ENCODE measurements at regions not wholly inside any gene's neighbourhood (a gene's known extent, or its start where the extent isn't known, plus 50 kb on each side); places are given as distances from the start of the nearest gene placed in this dataset.
A peak's percentile ranks its signal among the peaks of the same experiment; 100 is the strongest.
"Not testable (repeated sequence)": the region's sequence is repeated elsewhere in the genome, so short reads cannot be mapped to it uniquely, and the experiment has no call there.

GRCh38 chr7:121623130-121623872 lies 227.2 kb upstream of the FAM3C start:
- H3K4me3 ChIP-seq (ENCODE audit: low read depth, low read length): no peak overlapping the region

- no peak overlapping the region for H3K4me3 ChIP-seq (ENCODE audit: low read depth, low read length)
Measured at GRCh38 chr7:121621937-121622336, 225.8 kb upstream of the FAM3C start.

DNA sequence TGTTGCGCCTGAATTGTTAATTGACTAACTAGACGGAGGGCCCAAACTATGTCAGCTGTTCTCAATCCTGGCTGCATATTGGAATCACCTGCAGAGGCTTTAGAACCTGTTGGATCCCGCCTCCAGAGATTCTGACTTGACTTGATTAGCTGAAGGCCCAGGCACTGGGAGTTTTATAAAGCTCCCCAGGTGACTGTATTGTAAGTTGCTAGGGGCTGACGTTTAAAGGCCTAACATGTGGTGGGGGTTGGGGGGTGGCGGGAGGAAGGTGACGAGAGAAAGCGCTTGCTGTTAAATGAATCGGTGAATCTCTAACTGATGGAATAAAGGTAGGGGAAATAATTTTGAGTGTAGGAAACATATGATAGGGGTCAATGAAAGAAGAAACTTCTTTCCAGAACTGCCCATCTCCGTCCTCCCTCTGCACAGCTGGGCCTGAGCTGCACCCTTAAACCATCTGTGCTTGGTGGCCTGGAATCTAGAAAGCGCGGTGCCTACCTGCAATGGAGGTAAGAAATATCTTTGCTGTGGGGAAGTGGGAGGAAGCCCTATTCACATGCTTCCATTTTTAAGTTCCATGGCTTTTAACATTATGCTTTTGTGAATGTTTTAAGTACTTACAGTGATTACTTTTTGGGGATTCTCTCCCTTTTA lies 225.0 kb upstream of the FAM3C start:
- peak overlapping the region; percentile 2 for H3K4me3 ChIP-seq (ENCODE audit: low read depth, low read length)

GRCh38 chr7:121620206-121620605 lies 224.1 kb upstream of the FAM3C start:
- H3K4me3 ChIP-seq (ENCODE audit: low read depth, low read length): no peak overlapping the region

DNA sequence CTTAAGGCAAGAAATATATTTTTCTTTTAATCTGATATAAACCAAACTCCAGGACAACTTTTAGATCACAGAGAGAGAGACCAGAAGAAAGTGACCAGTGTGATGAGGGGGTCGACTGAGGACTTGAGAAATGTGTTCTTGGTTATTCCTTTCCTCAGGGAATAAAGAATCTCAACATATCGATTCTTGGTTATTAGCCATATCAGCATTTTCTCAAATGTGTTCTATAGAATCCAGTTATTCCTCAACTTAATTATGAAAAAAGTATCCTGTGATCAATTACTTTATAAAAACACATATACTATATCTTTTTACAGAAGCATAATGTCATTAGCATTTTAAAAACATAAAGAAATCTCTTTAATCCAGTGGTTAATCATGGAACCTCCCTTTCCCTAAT lies 222.1 kb upstream of the FAM3C start:
- no peak overlapping the region for H3K4me3 ChIP-seq (ENCODE audit: low read depth, low read length)

DNA sequence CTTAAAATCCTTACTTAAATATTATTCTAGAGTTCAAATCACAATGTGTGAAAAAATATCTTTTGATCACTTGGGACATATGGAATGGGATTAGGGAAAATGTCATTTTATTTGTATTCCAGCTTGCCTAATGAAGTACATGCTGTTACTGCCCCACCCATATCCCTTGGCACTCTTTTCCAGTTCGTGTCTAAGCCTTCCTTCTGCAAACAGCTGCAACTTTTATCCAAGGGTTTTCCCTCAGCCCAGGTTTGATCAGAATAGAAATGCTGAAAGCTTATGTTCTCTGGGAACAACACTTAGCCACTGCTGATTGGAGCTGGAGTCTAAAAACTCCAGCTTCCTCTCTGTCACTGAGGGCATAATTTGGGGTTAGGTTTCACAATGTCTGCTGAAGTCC lies 214.1 kb upstream of the FAM3C start:
- no peak overlapping the region for H3K4me3 ChIP-seq (ENCODE audit: low read depth, low read length)

- H3K4me3 ChIP-seq (ENCODE audit: low read depth, low read length): no peak overlapping the region
Measured at GRCh38 chr7:121609208-121609607, 213.1 kb upstream of the FAM3C start.

DNA sequence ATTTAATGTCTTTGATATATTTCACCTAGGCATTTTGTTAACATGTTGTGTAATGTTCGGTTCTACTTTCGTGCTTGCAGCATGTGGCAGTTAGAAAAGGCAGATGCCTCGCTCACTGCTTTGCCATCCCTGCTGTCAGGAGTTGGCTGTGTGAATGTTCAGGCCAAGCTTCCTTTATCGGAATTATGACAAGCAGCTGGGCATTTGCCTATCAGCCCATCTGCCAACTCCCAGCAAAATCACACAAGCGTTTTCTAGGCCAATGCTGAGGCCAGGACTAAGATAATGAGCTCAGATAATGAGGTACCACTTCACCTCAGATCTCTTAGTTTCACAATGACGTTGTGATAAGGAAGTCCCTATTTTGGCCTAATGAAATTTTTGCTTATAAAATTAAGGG lies 212.7 kb upstream of the FAM3C start:
- H3K4me3 ChIP-seq (ENCODE audit: low read depth, low read length): no peak overlapping the region

DNA sequence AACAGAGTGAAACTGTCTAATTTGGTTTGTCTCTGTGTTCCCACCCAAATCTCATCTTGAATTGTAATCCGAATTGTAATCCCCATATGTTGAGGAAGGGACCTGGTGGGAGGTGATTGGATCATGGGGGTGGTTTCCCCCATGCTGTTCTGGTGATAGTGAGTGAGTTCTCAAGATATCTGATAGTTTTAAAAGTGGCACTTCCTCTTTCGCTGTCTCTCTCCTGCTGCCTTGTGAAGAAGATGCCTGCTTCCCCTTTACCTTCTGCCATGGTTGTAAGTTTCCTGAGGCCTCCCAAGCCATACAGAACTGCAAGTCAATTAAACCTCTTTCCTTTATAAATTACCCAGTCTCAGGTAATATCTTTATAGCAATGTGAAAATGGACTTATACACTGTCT lies 212.1 kb upstream of the FAM3C start:
- not testable (repeated sequence) for H3K4me3 ChIP-seq (ENCODE audit: low read depth, low read length)

DNA sequence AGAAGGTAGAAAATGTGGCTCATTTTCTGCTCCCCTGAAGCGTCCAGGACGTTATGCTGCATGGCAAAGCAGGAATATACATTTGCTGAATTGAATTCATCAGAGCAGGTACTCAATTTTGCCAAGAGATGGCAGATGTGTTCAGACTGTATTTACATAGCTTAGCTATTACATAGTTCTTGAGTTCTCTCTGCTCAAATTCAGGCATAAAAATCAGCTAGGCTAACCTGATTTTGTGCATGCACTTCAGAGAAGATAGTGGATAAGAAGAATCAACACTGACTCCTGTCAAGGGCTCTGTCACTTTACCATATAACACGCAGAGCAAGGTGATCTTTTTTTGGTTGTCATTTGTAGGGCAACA lies 209.2 kb upstream of the FAM3C start:
- no peak overlapping the region for H3K4me3 ChIP-seq (ENCODE audit: low read depth, low read length)

DNA sequence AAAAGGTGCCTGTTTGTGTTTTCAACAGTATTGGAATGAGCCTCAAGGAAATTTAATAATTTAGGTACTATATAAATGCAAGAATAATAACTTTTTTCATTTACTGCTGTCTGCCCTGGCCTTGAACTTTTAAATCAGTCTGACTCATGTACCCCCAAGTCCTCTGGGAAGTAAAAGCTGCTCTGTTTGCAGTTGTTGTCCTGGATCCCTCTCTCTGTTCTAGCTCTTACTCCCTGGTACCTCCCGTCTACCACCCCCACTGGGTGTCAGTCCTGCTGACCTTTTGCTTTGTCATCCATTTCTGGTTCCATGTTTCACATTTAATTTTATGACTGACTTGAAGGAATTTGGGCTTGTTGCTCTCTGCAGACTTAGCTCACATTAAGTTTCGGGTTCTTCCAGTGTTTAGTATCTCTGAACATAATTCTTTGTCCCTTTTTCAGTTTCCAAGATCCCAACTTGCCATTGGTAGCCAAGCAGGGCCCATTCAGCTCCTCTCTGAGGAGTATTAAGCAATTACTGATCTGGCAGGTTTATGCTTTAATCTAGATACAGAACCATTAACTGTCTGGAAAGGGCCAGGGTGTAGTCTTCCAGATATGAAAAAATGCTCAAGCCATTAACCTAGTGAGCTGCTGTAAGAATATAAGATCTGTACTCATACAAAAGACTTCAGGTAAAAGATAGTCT lies 208.7 kb upstream of the FAM3C start:
- H3K4me3 ChIP-seq (ENCODE audit: low read depth, low read length): no peak overlapping the region

GRCh38 chr7:121603886-121604285 lies 207.8 kb upstream of the FAM3C start:
- no peak overlapping the region for H3K4me3 ChIP-seq (ENCODE audit: low read depth, low read length)

GRCh38 chr7:121599887-121600286 lies 203.8 kb upstream of the FAM3C start:
- no peak overlapping the region for H3K4me3 ChIP-seq (ENCODE audit: low read depth, low read length)

DNA sequence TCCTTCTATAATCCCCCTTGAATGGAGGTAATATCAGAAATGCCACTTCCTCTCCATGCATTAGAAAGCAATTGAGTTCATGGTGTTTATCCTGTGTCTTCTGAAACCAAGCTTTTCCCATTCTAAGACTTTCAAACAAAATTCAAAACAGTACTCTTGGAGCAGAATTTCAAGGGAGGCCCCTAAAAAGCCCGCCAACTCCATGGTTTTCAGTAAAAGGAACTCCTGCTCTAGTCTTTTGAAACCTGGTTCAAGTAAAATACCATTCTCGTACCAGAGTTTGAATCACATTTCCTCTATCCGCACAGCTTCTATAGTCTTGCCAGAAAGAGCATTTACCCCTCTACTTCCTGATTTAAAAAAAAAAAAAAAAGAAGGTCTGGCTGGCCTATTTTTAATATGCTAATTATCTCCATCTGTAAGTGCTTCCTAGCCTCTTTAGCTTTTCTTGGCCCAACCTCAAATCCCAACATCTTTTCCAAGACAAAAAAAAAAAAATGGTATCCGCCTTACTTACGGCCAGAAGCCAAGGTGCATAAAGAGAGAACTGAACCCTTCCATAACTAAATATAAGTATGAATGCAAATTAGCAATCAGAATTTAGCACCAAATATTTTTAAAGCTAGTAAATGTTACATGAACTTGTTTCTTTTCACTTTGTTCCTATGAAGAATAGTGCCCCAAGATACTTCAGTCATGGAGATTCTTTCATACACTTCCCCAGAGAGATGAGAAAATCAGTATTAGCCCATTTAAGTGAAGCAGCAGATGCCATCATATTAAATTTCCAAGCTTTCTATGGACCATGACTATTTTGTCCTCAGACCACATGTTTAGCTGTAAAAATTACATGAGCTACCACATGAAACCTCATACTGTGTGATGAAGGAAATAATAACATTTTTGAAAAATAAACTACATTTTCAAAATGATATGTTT lies 199.9 kb upstream of the FAM3C start:
- H3K4me3 ChIP-seq (ENCODE audit: low read depth, low read length): no peak overlapping the region

DNA sequence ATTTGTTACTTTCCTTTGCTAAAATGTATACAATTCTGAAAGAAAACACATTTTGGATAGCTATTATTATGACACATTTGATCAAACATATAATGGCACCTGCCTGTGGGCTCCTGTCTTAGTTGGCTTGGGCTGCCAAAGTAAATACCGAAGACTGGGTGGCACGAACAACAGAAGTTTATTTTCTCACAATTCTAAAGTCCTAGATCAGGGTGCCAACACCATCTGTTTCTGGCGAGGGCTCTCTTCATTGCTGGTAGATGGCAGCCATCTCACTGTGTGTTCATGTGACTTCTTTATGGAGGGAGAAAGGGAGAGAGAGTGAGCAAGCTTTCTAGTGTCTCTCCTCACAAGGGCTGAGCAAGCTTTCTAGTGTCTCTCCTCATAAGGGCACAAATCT lies 195.8 kb upstream of the FAM3C start:
- no peak overlapping the region for H3K4me3 ChIP-seq (ENCODE audit: low read depth, low read length)

DNA sequence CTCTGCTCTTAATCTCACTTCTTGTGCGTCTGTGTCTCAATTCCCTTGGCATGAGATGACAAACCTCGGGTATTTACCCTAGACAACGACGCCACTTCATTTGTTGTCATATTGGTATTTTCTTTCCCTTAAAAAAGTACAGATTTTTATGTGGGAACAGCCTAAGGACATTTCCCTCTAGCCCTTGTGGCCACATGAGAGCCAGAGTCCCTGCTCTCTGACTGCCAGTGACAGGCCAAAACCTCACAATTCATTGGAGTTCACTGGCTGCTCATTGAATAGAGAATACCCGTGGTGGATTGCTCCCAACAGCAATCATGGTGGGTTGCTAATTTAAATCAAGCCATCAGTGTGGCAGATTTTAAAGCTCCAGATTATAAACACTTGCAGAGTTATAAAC lies 191.3 kb upstream of the FAM3C start:
- no peak overlapping the region for H3K4me3 ChIP-seq (ENCODE audit: low read depth, low read length)

DNA sequence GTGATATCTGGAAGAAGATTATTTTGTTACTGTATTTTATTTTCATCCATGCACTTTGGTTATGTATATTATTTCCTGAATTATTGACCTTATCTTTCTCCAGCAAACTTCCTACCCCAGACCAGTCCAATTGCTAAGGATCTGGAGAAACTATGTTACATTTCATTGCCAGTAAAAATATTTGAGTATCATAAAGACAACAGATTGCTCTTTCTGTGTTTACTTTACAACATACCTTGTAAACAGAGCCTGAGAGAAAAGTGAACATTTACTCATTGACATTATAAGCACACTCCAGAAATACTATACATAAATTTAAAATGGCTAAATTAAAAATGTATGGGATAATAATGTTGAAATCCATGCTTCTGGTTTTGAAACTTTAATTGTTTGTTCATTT lies 186.2 kb upstream of the FAM3C start:
- no peak overlapping the region for H3K4me3 ChIP-seq (ENCODE audit: low read depth, low read length)

- H3K4me3 ChIP-seq (ENCODE audit: low read depth, low read length): no peak overlapping the region
Measured at GRCh38 chr7:121579639-121580038, 183.5 kb upstream of the FAM3C start.

DNA sequence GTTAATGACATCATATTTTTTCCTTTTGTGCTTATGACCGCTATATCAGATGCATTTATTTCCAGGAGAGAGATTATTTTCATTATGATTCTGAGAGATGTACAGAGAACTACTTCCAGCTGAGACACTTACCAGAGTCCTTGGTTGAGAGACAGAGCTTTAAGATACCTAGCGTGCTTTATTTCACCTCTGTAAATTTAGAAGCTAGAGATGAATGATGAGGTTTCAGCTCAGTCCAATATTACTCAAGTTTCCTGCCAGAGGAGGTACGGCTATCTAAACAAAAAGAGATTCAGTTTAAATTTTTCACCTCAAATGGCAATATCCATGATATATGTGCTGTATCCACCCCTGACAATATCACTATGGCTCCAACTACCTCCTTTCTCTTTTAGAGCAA lies 182.6 kb upstream of the FAM3C start:
- no peak overlapping the region for H3K4me3 ChIP-seq (ENCODE audit: low read depth, low read length)

DNA sequence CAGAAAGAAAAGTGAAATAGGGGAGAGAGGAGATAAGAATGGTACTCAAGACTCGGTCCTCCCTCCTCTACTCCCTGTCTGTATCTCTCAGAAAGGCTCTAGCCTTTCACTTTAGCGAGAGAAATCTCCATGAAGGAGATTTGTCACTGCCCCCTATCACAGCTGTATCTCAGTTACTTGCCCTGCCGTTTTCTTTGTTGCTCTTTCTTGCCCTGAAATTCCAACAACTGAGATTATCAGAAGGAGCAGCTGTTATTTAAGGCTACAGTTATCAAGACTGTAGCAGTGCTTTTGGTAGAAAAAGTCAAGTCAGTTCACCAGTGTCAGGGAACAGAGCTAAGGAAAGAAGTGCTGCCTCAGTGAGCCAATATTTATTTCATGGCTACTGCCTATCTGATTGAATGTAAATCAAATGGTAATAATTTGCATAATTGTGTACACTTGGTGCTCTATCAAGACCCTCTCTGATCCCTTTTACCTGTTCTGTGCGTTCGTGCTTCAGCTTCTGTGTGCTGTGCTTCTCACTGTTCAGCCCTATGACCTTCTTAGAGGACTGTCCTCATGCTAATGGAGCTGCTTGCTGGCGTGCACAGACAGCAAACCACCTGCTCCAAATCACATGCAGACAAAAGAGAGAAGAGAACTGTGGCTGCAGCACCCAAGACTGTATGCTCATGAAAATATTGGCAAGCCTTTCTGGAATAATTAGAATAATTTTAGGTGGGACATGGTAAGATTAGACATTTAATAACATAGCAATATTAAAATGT lies 180.2 kb upstream of the FAM3C start:
- H3K4me3 ChIP-seq (ENCODE audit: low read depth, low read length): no peak overlapping the region

All from iPS-11a (cell line).